IMR-90 (cell line): ENCODE measurements at regions not wholly inside any gene's neighbourhood (a gene's known extent, or its start where the extent isn't known, plus 50 kb on each side); places are given as distances from the start of the nearest gene placed in this dataset.

ENCODE experiments used
- ATAC-seq: fragments of 200-7000 bp; cut with Tn5 transposase; 2 replicates; pipeline ENCODE4 v1.9.1; 2020; ENCODE audit warnings: low read depth, mild to moderate bottlenecking, moderate library complexity
- BruUV-seq: library from RNA; stranded (reverse); fragments of 400-500 nt; replicated peaks from 2 replicates; lab custom pipeline; 2021; lab: Mats Ljungman, UMichigan
- CTCF ChIA-PET: fragments of 300-600 bp; formaldehyde crosslinking; extraction: SDS; loops from one replicate; lab custom pipeline; 2021; ENCODE audit warnings: antibody characterized with exemption; lab: Yijun Ruan, JAX
- POLR2A ChIA-PET: fragments of 300-600 bp; sonication (Branson Sonifier 250); formaldehyde crosslinking; loops from one replicate; lab custom pipeline; 2022; ENCODE audit warnings: antibody characterized with exemption; ENCODE audit not compliant: unreplicated experiment; lab: Charles Lee
- DNase-seq: peaks from one replicate; pipeline ENCODE4 v3.0.0; 2013
- H2AFZ ChIP-seq: replicated peaks from 2 replicates; pipeline ENCODE3; 2013; ENCODE audit warnings: low read length, mild to moderate bottlenecking; ENCODE audit not compliant: poor library complexity
- H2AK5ac ChIP-seq: 2 replicates; pipeline ENCODE4 v1.6.1; 2013; ENCODE audit warnings: low read depth, low read length, inconsistent platforms
- H2AK9ac ChIP-seq: replicated peaks from 2 replicates; pipeline ENCODE3; 2013; ENCODE audit warnings: mild to moderate bottlenecking, low read depth, low read length, moderate library complexity; ENCODE audit not compliant: poor library complexity
- H2BK120ac ChIP-seq: 2 replicates; pipeline ENCODE4 v1.6.1; 2013; ENCODE audit warnings: low read depth, low read length, inconsistent platforms
- H2BK15ac ChIP-seq: 3 replicates; pipeline ENCODE4 v1.6.1; 2013; ENCODE audit warnings: low read depth, low read length, inconsistent platforms
- H2BK20ac ChIP-seq: 2 replicates; pipeline ENCODE4 v1.6.1; 2013; ENCODE audit warnings: low read depth, mild to moderate bottlenecking, inconsistent platforms, low read length, moderate library complexity
- H2BK5ac ChIP-seq: 2 replicates; pipeline ENCODE4 v1.6.1; 2013; ENCODE audit warnings: mild to moderate bottlenecking, low read depth, low read length, inconsistent platforms; ENCODE audit not compliant: poor library complexity, severe bottlenecking
- H3K14ac ChIP-seq: replicated peaks from 2 replicates; pipeline ENCODE4 v1.6.1; 2013; ENCODE audit warnings: low read depth, low read length, inconsistent platforms
- H3K18ac ChIP-seq: 2 replicates; pipeline ENCODE4 v1.6.1; 2013; ENCODE audit warnings: low read depth, low read length, control low read depth
- H3K23ac ChIP-seq: 2 replicates; pipeline ENCODE4 v1.6.1; 2013; ENCODE audit warnings: low read depth, low read length, inconsistent platforms
- H3K27ac ChIP-seq: 2 replicates; pipeline ENCODE4 v1.5.1; 2013; ENCODE audit warnings: mild to moderate bottlenecking, control low read depth, low read length; ENCODE audit not compliant: insufficient read depth
- H3K27me3 ChIP-seq: 2 replicates; pipeline ENCODE4 v1.6.1; 2013; ENCODE audit warnings: low read length; ENCODE audit not compliant: control insufficient read depth, insufficient read depth
- H3K36me3 ChIP-seq: 2 replicates; pipeline ENCODE4 v1.6.1; 2013; ENCODE audit warnings: low read length, mixed read lengths; ENCODE audit not compliant: control insufficient read depth, insufficient read depth
- H3K4ac ChIP-seq: 2 replicates; pipeline ENCODE4 v1.6.1; 2013; ENCODE audit warnings: low read depth, low read length, inconsistent platforms
- H3K4me1 ChIP-seq: 2 replicates; pipeline ENCODE4 v1.6.1; 2013; ENCODE audit warnings: low read length, mixed read lengths; ENCODE audit not compliant: control insufficient read depth, insufficient read depth
- H3K4me2 ChIP-seq: 2 replicates; pipeline ENCODE4 v1.6.1; 2013; ENCODE audit warnings: low read depth, mild to moderate bottlenecking, control low read depth, low read length, moderate library complexity
- H3K4me3 ChIP-seq: 2 replicates; pipeline ENCODE4 v1.5.1; 2013; ENCODE audit warnings: low read depth, mild to moderate bottlenecking, control low read depth, low read length, moderate library complexity; ENCODE audit not compliant: insufficient read depth
- H3K56ac ChIP-seq: 2 replicates; pipeline ENCODE4 v1.6.1; 2013; ENCODE audit warnings: low read length, inconsistent platforms; ENCODE audit not compliant: insufficient read depth; ENCODE audit errors: extremely low read depth
- H3K79me1 ChIP-seq, 2 experiments: 2 replicates each; pipeline ENCODE4 v1.6.1; 2013; ENCODE audit warnings: low read length in 2 of 2, inconsistent platforms in 1 of 2, low read depth in 1 of 2
- H3K9ac ChIP-seq: 2 replicates; pipeline ENCODE4 v1.6.1; 2013; ENCODE audit warnings: low read depth, low read length, control low read depth
- H3K9me1 ChIP-seq: 2 replicates; pipeline ENCODE4 v1.6.1; 2013; ENCODE audit warnings: low read length, inconsistent platforms; ENCODE audit not compliant: insufficient read depth
- H3K9me3 ChIP-seq: 2 replicates; pipeline ENCODE4 v1.6.1; 2013; ENCODE audit warnings: low read length; ENCODE audit not compliant: control insufficient read depth, insufficient read depth
- H4K20me1 ChIP-seq: 2 replicates; pipeline ENCODE4 v1.6.1; 2013; ENCODE audit warnings: low read length, inconsistent platforms; ENCODE audit not compliant: insufficient read depth
- H4K5ac ChIP-seq: 2 replicates; pipeline ENCODE4 v1.6.1; 2013; ENCODE audit warnings: mild to moderate bottlenecking, low read depth, low read length, control low read depth
- H4K8ac ChIP-seq, 2 experiments: 2 replicates each; pipeline ENCODE4 v1.6.1; 2013; ENCODE audit warnings: low read depth in 2 of 2, low read length in 2 of 2, control low read depth in 1 of 2, inconsistent platforms in 1 of 2
- H4K91ac ChIP-seq: 2 replicates; pipeline ENCODE4 v1.6.1; 2013; ENCODE audit warnings: low read depth, low read length, inconsistent platforms; ENCODE audit not compliant: insufficient read depth
- BHLHE40 ChIP-seq: fragments of 150-350 bp; IDR thresholded peaks from 2 replicates; pipeline ENCODE4 v1.6.1; 2016; ENCODE audit warnings: mild to moderate bottlenecking, low read depth, low read length
- CEBPB ChIP-seq: IDR thresholded peaks from 2 replicates; pipeline ENCODE4 v1.6.1; 2012; ENCODE audit warnings: low read depth, low read length, improper control_type of control experiment
- CHD1 ChIP-seq: IDR thresholded peaks from 2 replicates; pipeline ENCODE4 v1.6.1; 2012; ENCODE audit warnings: low read depth, low read length, improper control_type of control experiment
- CTCF ChIP-seq: conservative IDR thresholded peaks from 2 replicates; pipeline ENCODE4 v1.5.1; 2012; ENCODE audit warnings: mild to moderate bottlenecking, low read depth, low read length, improper control_type of control experiment
- FOS ChIP-seq: fragments of 150-350 bp; IDR thresholded peaks from 2 replicates; pipeline ENCODE4 v1.6.1; 2016; ENCODE audit warnings: low read depth, low read length
- MAFK ChIP-seq: IDR thresholded peaks from 2 replicates; pipeline ENCODE4 v1.6.1; 2012; ENCODE audit warnings: low read depth, low read length, improper control_type of control experiment
- MAZ ChIP-seq: IDR thresholded peaks from 2 replicates; pipeline ENCODE4 v1.6.1; 2012; ENCODE audit warnings: low read depth, mild to moderate bottlenecking, low read length, improper control_type of control experiment, moderate library complexity, borderline replicate concordance
- MXI1 ChIP-seq: IDR thresholded peaks from 2 replicates; pipeline ENCODE4 v1.6.1; 2012; ENCODE audit warnings: low read depth, mild to moderate bottlenecking, low read length, moderate library complexity, borderline replicate concordance
- NFE2L2 ChIP-seq: fragments of 150-350 bp; IDR thresholded peaks from 2 replicates; pipeline ENCODE4 v1.6.1; 2016; ENCODE audit warnings: low read depth, mild to moderate bottlenecking, low read length
- POLR2A ChIP-seq: IDR thresholded peaks from 2 replicates; pipeline ENCODE4 v1.6.1; 2012; ENCODE audit warnings: mild to moderate bottlenecking, low read depth, low read length
- RAD21 ChIP-seq: IDR thresholded peaks from 2 replicates; pipeline ENCODE4 v1.6.1; 2012; ENCODE audit warnings: low read length, improper control_type of control experiment
- RCOR1 ChIP-seq: IDR thresholded peaks from 2 replicates; pipeline ENCODE4 v1.6.1; 2012; ENCODE audit warnings: mild to moderate bottlenecking, low read length, improper control_type of control experiment; ENCODE audit not compliant: insufficient replicate concordance
- WGBS, 2 experiments: methylation state at CpG; one replicate each; pipeline versions ENCODE4 v1.1.5 to v1.1.7; 2013; ENCODE audit warnings: missing lambda C conversion rate in 2 of 2; ENCODE audit not compliant: insufficient read length in 1 of 2; ENCODE audit errors: extremely low coverage in 2 of 2; 5-methylcytosine and 5-hydroxymethylcytosine counted together
- dilution Hi-C: fragments of 300-500 bp; cut with HindIII; formaldehyde crosslinking; loops from one replicate; pipeline ENCODE4 v1.14.3; 2018; ENCODE audit warnings: low sequenced_read_pairs; ENCODE audit not compliant: unreplicated experiment
- in situ Hi-C: fragments of 300-500 bp; cut with MboI; formaldehyde crosslinking; loops from 3 replicates; pipeline ENCODE4 v1.14.3; 2019; ENCODE audit warnings: low sequenced_read_pairs, inconsistent platforms, mixed read lengths
- intact Hi-C: fragments of 100-400 bp; cut with micrococcal nuclease; formaldehyde crosslinking; loops from 2 replicates; pipeline ENCODE4 v1.10.0; 2022
- TF ChIP-seq, protein P1 (sequence below): fragments of 150-350 bp; IDR thresholded peaks from 2 replicates; pipeline ENCODE4 v1.6.1; 2017; ENCODE audit warnings: mild to moderate bottlenecking, antibody characterized with exemption, low read length, low read depth
- TF ChIP-seq, protein P2 (sequence below): fragments of 150-350 bp; IDR thresholded peaks from 2 replicates; pipeline ENCODE4 v1.6.1; 2016; ENCODE audit warnings: low read depth, mild to moderate bottlenecking, low read length, moderate library complexity, borderline replicate concordance

GRCh38 chr1:38641661-38642060 lies 217.9 kb downstream of the RRAGC start:
- H3K79me1 ChIP-seq = no peaks in the 10 kb centered on the region
- no peaks in the 10 kb centered on the region for H3K36me3 ChIP-seq
- dilution Hi-C loops (no loop called here), in situ Hi-C loops (no loop called here), intact Hi-C loops (no loop called here)
- H2BK20ac ChIP-seq = no peak overlapping the region
- no peak overlapping the region for H4K5ac ChIP-seq
- WGBS, 2 experiments = no CpG with 5 or more reads among the region's 7 CpGs
- H2BK15ac ChIP-seq = no peak overlapping the region
- TF ChIP-seq, protein P1, sequence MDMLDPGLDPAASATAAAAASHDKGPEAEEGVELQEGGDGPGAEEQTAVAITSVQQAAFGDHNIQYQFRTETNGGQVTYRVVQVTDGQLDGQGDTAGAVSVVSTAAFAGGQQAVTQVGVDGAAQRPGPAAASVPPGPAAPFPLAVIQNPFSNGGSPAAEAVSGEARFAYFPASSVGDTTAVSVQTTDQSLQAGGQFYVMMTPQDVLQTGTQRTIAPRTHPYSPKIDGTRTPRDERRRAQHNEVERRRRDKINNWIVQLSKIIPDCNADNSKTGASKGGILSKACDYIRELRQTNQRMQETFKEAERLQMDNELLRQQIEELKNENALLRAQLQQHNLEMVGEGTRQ = no peak
- TF ChIP-seq POLR2A (no peak), CTCF (no peak), BHLHE40 (no peak), NFE2L2 (no peak), FOS (no peak), RCOR1 (no peak), CHD1 (no peak), MAFK (no peak), MAZ (no peak), MXI1 (no peak), RAD21 (no peak), CEBPB (no peak)
- TF ChIP-seq, protein P2, sequence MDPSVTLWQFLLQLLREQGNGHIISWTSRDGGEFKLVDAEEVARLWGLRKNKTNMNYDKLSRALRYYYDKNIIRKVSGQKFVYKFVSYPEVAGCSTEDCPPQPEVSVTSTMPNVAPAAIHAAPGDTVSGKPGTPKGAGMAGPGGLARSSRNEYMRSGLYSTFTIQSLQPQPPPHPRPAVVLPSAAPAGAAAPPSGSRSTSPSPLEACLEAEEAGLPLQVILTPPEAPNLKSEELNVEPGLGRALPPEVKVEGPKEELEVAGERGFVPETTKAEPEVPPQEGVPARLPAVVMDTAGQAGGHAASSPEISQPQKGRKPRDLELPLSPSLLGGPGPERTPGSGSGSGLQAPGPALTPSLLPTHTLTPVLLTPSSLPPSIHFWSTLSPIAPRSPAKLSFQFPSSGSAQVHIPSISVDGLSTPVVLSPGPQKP = no peak
- DNase-seq = no peak
- H3K4ac ChIP-seq = no peak overlapping the region
- H3K56ac ChIP-seq = no peak overlapping the region
- H4K8ac ChIP-seq = no peak overlapping the region
- no peak overlapping the region for H3K9ac ChIP-seq
- no peak overlapping the region for H2BK5ac ChIP-seq
- no peak overlapping the region for H3K18ac ChIP-seq
- no peak overlapping the region for H3K27ac ChIP-seq
- CTCF ChIA-PET = no interaction called here
- H3K9me3 ChIP-seq = no peaks in the 10 kb centered on the region
- no peak overlapping the region for H3K14ac ChIP-seq
- no peak overlapping the region for H3K4me3 ChIP-seq
- no peak overlapping the region for H2AK9ac ChIP-seq
- no TSS peak for BruUV-seq
- no peak overlapping the region for H4K91ac ChIP-seq
- H3K4me1 ChIP-seq = no peaks in the 10 kb centered on the region
- H3K4me2 ChIP-seq = no peak overlapping the region
- no peak overlapping the region for H2BK120ac ChIP-seq
- no peak for ATAC-seq
- H3K9me1 ChIP-seq = no peaks in the 10 kb centered on the region
- no peak overlapping the region for H3K23ac ChIP-seq
- POLR2A ChIA-PET = no interaction called here
- H4K20me1 ChIP-seq = no peaks in the 10 kb centered on the region
- no peaks in the 10 kb centered on the region for H3K27me3 ChIP-seq
- no peak overlapping the region for H2AK5ac ChIP-seq
- H2AFZ ChIP-seq = no peak overlapping the region
